Upper lobe of left lung (tissue), 6 donors: ENCODE measurements at regions not wholly inside any gene's neighbourhood (a gene's known extent, or its start where the extent isn't known, plus 50 kb on each side); places are given as distances from the start of the nearest gene placed in this dataset.

Experiments used
- ATAC-seq, 2 donors: fragments of 200-7000 bp; cut with Tn5 transposase; one replicate each; pipeline ENCODE4 v1.9.1; 2022; ENCODE audit warnings: mild to moderate bottlenecking in 2 of 2, moderate library complexity in 2 of 2; ENCODE audit not compliant: low FRiP score in 2 of 2
- DNase-seq, 2 donors: peaks; one replicate each; pipeline ENCODE4 v3.0.0-alpha.2; 2019 to 2020
- H3K27ac ChIP-seq, 4 donors: fragments of 200-600 bp; sonication (generic); one replicate each; pipeline ENCODE4 v1.5.1; 2016 to 2019
- H3K27me3 ChIP-seq, 4 donors: fragments of 200-600 bp; sonication (generic); one replicate each; pipeline ENCODE4 v1.5.1; 2017 to 2019
- H3K36me3 ChIP-seq, 4 donors: fragments of 200-600 bp; sonication (generic); one replicate each; pipeline ENCODE4 v1.5.1; 2016 to 2019
- H3K4me1 ChIP-seq, 4 donors: fragments of 200-600 bp; sonication (generic); one replicate each; pipeline ENCODE4 v1.5.1; 2018 to 2019
- H3K4me3 ChIP-seq, 4 donors: fragments of 200-600 bp; sonication (generic); one replicate each; pipeline ENCODE4 v1.5.1; 2017 to 2019; ENCODE audit warnings: mild to moderate bottlenecking in 2 of 4, moderate library complexity in 1 of 4
- H3K9me3 ChIP-seq, 4 donors: fragments of 200-600 bp; sonication (generic); one replicate each; pipeline ENCODE4 v1.5.1; 2018 to 2019
- EP300 ChIP-seq, 4 donors: sonication (generic); formaldehyde crosslinking; IDR thresholded peaks; one replicate each; pipeline ENCODE4 v1.5.1; 2017; ENCODE audit warnings: antibody characterized with exemption in 4 of 4, control low read depth in 2 of 4
- POLR2A ChIP-seq, 4 donors: fragments of 450-650 bp; IDR thresholded peaks; one replicate each; pipeline ENCODE4 v1.5.1; 2016 to 2017; ENCODE audit warnings: antibody characterized with exemption in 4 of 4, mild to moderate bottlenecking in 2 of 4
- POLR2AphosphoS5 ChIP-seq, 2 donors: sonication (generic); formaldehyde crosslinking; IDR thresholded peaks; one replicate each; pipeline ENCODE4 v1.5.1; 2017; ENCODE audit warnings: antibody characterized with exemption in 2 of 2
- WGBS, 2 donors: methylation state at CpG; one replicate each; pipeline ENCODE4 v1.1.5; 2017 to 2018; 5-methylcytosine and 5-hydroxymethylcytosine counted together
- TF ChIP-seq, protein P1 (sequence below), 6 experiments: fragments of 450-650 bp in 4 of 6; fragments of 200-600 bp in 2 of 6; sonication (generic) in 2 of 6; IDR thresholded peaks; one replicate each; pipeline ENCODE4 v1.5.1; 2016 to 2019; ENCODE audit warnings: antibody characterized with exemption in 6 of 6
- donor health status: DM: no; HTN: no; CAD: no; lungs with moderate emphysema.
- donor health status: DM: no; HTN: yes; CAD: no; lungs with severe emphysema.

DNA sequence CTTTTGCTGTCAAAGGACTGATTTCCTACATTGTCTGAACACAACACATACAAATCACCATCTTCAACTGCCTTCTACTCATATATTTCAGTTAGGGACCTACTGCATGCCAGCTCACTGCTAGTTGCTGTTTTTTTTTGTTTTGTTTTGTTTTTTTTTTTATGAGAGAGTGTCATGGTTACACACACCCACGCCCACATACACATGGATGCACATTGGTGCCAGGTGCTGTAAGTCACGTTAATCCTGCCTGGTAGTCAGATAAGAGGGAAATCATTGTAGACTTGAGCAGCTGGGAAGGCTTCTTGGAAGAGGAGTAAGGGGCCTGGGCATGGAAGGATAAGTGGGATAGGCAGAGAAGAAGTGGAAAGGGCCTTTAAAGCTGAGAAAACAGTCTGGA is 209.9 kb downstream of the TDRD15 start:
- Histone ChIP-seq H3K36me3 (no peaks in the 10 kb centered on the region), H3K4me1 (no peaks in the 10 kb centered on the region), H3K27ac (no peak overlapping the region), H3K4me3 (no peak overlapping the region), H3K9me3 (no peaks in the 10 kb centered on the region), H3K27me3 (no peaks in the 10 kb centered on the region)
- 70 to 71% methylated on average over 2 of the region's 2 CpGs for WGBS, 2 donors
- TF ChIP-seq POLR2A (IDR thresholded peaks at IDR 0.05) (no peak), EP300 (IDR thresholded peaks at IDR 0.05) (no peak), POLR2AphosphoS5 (IDR thresholded peaks at IDR 0.05) (no peak)
- TF ChIP-seq, protein P1, sequence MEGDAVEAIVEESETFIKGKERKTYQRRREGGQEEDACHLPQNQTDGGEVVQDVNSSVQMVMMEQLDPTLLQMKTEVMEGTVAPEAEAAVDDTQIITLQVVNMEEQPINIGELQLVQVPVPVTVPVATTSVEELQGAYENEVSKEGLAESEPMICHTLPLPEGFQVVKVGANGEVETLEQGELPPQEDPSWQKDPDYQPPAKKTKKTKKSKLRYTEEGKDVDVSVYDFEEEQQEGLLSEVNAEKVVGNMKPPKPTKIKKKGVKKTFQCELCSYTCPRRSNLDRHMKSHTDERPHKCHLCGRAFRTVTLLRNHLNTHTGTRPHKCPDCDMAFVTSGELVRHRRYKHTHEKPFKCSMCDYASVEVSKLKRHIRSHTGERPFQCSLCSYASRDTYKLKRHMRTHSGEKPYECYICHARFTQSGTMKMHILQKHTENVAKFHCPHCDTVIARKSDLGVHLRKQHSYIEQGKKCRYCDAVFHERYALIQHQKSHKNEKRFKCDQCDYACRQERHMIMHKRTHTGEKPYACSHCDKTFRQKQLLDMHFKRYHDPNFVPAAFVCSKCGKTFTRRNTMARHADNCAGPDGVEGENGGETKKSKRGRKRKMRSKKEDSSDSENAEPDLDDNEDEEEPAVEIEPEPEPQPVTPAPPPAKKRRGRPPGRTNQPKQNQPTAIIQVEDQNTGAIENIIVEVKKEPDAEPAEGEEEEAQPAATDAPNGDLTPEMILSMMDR (IDR thresholded peaks at IDR 0.05) = no peak
- no peak for DNase-seq
- ATAC-seq = no peak

DNA sequence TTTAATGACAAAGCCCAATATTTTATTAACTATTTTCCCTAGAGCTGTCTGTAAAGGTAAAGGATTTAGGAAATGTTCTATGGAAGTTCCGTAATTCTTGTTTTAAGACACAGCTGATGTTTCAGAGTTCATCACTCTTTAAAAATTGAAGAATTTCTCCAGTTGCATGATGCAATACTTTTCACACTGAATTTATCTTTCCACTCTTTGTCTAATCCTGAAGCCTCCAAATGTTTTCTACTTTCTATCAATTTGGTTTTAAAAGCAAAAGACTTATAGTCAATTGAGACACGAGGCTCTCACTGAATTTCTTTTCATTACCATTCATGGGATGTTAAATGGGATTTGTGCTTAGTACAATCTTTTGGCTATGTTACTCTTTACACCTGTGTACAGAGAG is 223.2 kb downstream of the TDRD15 start:
- H3K36me3 ChIP-seq = no peaks in the 10 kb centered on the region
- H3K4me1 ChIP-seq = no peaks in the 10 kb centered on the region
- ATAC-seq = no peak
- H3K4me3 ChIP-seq = no peak overlapping the region
- TF ChIP-seq POLR2AphosphoS5 (IDR thresholded peaks at IDR 0.05) = no peak
- no peak for TF ChIP-seq POLR2A (IDR thresholded peaks at IDR 0.05)
- no peak for TF ChIP-seq EP300 (IDR thresholded peaks at IDR 0.05)
- TF ChIP-seq, protein P1 (IDR thresholded peaks at IDR 0.05) = no peak
- no peak for DNase-seq
- WGBS, 2 donors = 84 to 89% methylated on average over 2 of the region's 2 CpGs
- no peaks in the 10 kb centered on the region for H3K9me3 ChIP-seq
- no peaks in the 10 kb centered on the region for H3K27me3 ChIP-seq
- H3K27ac ChIP-seq = no peak overlapping the region

DNA sequence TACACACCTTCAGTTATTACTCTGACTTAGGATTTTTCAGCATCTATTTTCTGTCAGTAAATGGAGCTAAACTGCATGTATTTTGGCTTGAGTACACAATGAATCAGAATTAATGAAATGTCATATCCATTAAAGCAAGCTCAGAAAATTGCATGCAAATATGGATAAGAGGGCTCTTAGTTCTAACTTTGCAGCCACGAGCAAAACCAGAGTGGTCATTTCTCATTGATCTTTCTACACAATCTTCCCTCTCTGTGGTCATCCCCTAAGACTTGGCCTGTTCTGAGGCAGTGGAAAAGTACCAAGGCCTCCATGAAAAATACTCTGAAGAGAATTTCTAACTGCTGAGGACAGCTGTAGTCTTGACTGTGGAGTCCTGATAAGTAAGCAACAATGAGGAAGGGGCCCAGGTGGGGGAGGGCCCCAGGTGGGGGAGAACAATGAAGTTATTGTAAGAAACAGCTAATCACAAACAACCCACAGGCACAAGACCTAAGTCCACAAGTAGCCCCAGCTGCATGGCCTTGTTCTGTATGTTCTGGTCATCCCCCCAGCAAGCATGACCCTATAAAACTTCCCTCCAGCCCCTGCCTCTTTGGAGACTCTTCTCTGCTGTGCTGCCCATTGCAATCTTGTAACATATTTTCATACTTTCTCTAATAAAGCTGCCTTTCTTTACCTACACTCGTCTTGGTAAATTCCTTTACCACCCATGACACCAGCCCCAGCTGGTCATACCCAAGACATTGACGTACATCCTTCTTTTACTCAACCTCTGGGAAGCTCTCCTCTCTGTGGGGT is 230.3 kb downstream of the TDRD15 start:
- H3K4me1 ChIP-seq = no peaks in the 10 kb centered on the region
- H3K36me3 ChIP-seq = no peaks in the 10 kb centered on the region
- H3K9me3 ChIP-seq = no peaks in the 10 kb centered on the region
- 70 to 77% methylated on average over 3 of the region's 3 CpGs for WGBS, 2 donors
- H3K27ac ChIP-seq = no peak overlapping the region
- DNase-seq = no peak
- no peak for TF ChIP-seq POLR2A (IDR thresholded peaks at IDR 0.05)
- no peak for TF ChIP-seq EP300 (IDR thresholded peaks at IDR 0.05)
- TF ChIP-seq POLR2AphosphoS5 (IDR thresholded peaks at IDR 0.05) = no peak
- TF ChIP-seq, protein P1 (IDR thresholded peaks at IDR 0.05) = no peak
- ATAC-seq = no peak
- H3K4me3 ChIP-seq = no peak overlapping the region
- no peaks in the 10 kb centered on the region for H3K27me3 ChIP-seq

DNA sequence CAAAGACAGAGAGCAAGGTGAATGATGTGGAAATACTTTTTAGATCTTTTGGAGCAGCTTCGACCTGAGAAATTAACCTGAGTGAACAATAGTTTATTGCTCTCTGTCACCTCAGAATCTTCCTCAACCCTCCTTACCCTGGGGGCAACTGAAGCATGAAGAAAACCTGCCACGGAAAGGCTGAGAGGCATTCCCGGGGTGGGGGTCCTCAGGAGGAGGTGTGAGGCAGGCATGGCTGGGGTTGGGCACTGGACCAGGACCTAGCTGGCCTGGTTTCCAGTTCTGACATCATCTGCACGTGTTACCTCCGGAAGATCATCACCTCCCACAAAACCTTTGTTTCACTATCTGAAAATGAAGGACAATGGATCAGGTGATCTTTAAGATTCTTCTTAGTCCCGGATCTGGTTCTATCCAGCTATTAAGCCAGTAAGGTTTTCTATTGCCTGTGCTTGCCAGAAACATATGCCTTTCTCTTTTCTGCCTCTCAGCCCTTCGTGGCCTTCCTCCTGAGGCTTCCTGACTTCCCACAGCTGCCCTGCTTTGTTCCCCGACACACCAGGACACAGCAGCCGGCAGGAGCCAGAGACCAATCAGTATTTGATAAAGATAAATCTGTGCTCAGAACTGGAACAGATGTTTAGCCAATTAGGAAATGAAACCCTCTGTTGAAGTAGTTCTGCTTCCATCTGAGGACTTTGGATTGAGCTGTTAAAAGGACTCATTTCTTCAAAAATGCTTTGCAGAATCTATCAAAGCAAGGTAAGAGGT is 232.5 kb downstream of the TDRD15 start:
- no peaks in the 10 kb centered on the region for H3K4me1 ChIP-seq
- no peaks in the 10 kb centered on the region for H3K27me3 ChIP-seq
- TF ChIP-seq POLR2A (IDR thresholded peaks at IDR 0.05) = no peak
- no peak for TF ChIP-seq POLR2AphosphoS5 (IDR thresholded peaks at IDR 0.05)
- TF ChIP-seq, protein P1 (IDR thresholded peaks at IDR 0.05) = no peak
- TF ChIP-seq EP300 (IDR thresholded peaks at IDR 0.05) = no peak
- DNase-seq = no peak
- no peaks in the 10 kb centered on the region for H3K36me3 ChIP-seq
- no peaks in the 10 kb centered on the region for H3K9me3 ChIP-seq
- H3K27ac ChIP-seq = no peak overlapping the region
- WGBS, 2 donors = 60 to 61% methylated on average over 9 of the region's 9 CpGs
- no peak for ATAC-seq
- no peak overlapping the region for H3K4me3 ChIP-seq
